ENCODE measurements at regions not wholly inside any gene's neighbourhood (a gene's known extent, or its start where the extent isn't known, plus 50 kb on each side); places are given as distances from the start of the nearest gene placed in this dataset.

GRCh38 chr5:76030343-76030742, 52.8 kb upstream of the SV2C start:
- DNase-seq (ENCODE audit: low read depth): no peak

GRCh38 chr5:76029739-76030138, 53.4 kb upstream of the SV2C start:
- DNase-seq (ENCODE audit: low read depth): no peak

- no peak for DNase-seq (ENCODE audit: low read depth)
Measured at GRCh38 chr5:76025790-76026189, 57.4 kb upstream of the SV2C start.

DNA sequence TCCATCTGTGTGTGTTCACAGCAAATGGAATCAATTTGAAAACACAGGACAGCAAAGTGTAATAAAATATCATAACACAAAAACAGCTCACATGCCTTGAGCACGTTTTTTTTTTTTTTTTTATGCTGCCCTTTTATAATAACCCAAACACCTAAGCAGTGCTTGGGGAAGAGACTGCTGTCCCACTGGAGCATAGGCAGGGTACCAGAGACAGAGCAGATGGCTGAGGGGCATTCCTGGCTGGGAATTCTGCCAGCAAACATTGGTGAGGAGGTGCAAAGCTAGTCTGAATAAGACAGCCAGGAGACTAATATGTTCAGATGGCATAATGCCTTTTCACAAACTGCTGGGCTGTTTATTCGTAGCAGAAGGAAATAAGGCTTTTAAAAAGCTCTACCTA, 58.1 kb upstream of the SV2C start:
- DNase-seq (ENCODE audit: low read depth): no peak

GRCh38 chr5:76022611-76023010, 60.6 kb upstream of the SV2C start:
- DNase-seq (ENCODE audit: low read depth): no peak

- DNase-seq (ENCODE audit: low read depth): no peak
Measured at GRCh38 chr5:76021936-76022584, 61.1 kb upstream of the SV2C start.

- no peak for DNase-seq (ENCODE audit: low read depth)
Measured at GRCh38 chr5:76016258-76016657, 66.9 kb upstream of the SV2C start.

DNA sequence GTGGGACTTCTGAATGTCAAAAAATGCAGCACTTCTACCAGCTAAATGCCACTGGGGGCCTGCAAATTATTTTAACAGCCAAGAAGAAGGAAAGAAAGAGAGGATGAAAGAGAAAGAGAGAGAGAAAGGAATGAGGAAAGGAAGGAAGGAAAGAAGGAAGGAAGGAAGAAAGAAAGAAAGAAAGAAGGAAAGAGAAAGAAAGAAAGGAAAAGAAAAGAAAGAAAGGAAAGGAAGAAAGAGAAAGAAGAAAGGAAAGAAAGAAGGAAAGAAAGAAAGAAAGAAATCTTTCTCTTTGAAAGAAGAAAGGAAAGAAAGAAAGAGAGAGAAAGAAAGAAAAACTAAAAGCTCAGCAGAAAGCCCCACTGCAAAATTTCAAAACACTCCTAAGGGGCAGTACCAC, 69.2 kb upstream of the SV2C start:
- no peak for DNase-seq (ENCODE audit: low read depth)

GRCh38 chr5:76007904-76008303, 75.3 kb upstream of the SV2C start:
- DNase-seq (ENCODE audit: low read depth): no peak

GRCh38 chr5:76000582-76000981, 82.6 kb upstream of the SV2C start:
- DNase-seq (ENCODE audit: low read depth): no peak

- no peak for DNase-seq (ENCODE audit: low read depth)
Measured at GRCh38 chr5:75993643-75994520, 89.3 kb upstream of the SV2C start.

GRCh38 chr5:75993183-75993582, 90.0 kb upstream of the SV2C start:
- no peak for DNase-seq (ENCODE audit: low read depth)

DNA sequence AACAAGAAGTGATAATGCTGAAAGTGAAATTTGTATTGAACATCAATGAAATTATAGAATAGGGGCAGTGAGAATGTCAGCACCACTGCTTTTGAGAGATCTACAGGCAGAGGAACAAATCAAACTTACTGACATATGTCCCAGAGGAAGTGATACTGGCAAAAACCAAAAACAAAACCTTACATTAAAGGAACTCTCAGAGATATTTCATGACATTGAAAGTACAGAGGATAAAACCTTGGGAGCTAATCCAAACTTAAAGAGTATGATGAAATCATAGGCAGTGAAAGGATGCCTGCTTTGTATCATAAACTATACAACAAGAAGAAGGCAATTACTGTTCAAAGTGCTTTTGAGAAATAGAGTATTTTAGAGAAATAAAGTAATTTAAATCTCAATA, 90.4 kb upstream of the SV2C start:
- DNase-seq (ENCODE audit: low read depth): no peak

GRCh38 chr5:75985077-75985476, 98.1 kb upstream of the SV2C start:
- no peak for DNase-seq (ENCODE audit: low read depth)

GRCh38 chr5:75975496-75975895, 107.7 kb upstream of the SV2C start:
- no peak for DNase-seq (ENCODE audit: low read depth)

DNA sequence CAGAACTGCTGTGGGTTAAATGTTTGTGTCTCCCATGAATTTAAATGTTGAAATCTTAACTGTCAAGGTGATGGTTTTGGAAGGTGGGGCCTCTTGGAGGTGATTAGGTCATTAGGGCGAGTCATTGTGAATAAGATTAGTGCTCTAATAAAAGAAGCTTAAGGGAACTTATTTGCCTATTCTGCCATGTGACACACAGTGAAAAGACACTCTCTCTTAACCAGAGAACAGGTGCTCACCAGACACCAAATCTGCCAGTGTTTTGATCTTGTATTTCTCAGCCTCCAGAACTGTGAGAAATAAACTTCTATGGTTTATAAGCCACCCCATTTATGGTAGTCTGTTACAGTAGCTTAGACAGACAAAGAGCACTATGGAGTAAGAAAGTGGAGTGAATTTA, 117.9 kb upstream of the SV2C start:
- no peak for DNase-seq (ENCODE audit: low read depth)

- no peak for DNase-seq (ENCODE audit: low read depth)
Measured at GRCh38 chr5:75964008-75964407, 119.2 kb upstream of the SV2C start.

DNA sequence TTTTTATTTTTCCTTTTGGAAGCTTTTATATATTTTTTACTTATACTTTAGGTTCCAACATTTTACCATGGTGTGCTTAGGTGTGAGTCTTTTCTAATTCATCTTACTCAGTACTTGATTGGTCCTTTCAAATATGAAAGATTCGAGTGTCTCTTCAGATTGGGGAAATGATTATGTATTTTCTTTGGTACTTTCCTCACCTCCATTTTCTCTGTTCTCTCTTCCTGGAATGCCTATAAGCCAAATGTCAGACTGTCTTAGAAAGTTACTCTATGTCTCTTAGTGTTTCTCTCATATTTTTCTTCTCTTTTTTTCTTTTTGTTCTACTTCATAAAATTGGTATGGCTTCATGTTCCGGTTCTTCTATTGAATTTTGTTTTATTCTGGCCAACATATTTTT, 119.6 kb upstream of the SV2C start:
- no peak for DNase-seq (ENCODE audit: low read depth)

DNA sequence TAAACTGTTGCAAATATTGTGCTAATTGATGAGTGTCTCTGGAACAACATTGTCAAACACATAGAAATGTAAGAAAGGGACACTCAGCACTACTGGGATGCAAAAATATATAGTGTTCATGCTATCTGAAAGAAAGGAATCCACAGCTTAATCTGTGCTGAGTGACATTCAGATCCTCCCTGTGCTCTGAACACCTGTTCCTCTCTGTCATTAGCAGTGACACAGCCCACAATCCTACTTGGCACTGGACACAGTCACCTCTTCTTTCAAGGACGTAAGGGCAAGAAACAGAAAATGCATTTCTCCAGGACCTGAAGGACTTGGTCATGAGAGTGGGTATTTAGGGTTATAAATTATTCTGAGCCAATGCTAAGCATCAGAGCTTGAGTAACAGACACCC, 121.4 kb upstream of the SV2C start:
- no peak for DNase-seq (ENCODE audit: low read depth)

DNA sequence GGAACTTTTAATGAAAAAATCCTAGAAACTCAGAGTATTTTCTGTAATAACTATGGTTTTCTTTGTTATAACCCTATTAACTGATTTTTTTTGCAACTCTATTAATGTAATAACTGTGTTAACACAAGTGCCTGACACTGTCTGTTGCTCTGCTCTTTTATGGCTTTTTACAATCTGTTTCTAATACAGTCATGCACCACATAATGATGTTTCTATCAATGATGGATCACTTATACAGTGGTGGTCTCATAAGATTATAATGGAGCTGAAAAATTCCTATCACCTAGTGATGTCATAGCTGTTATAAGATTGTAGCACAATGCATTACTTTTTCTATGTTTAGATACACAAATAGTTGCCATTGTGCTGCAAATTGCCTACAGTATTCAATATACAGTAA, 123.1 kb upstream of the SV2C start:
- no peak for DNase-seq (ENCODE audit: low read depth)

DNA sequence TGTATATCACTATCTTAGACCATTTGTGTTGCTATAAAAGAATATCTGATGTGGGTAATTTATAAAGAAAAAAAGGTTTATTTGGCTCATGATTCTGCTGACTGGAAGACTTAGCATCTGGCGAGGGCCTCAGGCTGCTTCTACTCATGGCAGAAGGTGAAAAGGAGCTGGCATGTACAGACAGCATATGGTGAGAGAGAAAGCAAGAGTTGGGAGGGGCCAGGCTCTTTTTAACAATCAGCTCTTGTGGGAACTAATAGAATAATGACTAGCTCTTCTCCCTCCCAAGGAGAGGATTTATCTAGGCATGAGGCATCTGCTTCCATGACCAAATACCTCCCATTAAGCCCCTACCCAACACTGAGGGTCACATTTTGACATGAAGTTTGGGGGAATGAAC, 130.2 kb upstream of the SV2C start:
- DNase-seq (ENCODE audit: low read depth): no peak

DNA sequence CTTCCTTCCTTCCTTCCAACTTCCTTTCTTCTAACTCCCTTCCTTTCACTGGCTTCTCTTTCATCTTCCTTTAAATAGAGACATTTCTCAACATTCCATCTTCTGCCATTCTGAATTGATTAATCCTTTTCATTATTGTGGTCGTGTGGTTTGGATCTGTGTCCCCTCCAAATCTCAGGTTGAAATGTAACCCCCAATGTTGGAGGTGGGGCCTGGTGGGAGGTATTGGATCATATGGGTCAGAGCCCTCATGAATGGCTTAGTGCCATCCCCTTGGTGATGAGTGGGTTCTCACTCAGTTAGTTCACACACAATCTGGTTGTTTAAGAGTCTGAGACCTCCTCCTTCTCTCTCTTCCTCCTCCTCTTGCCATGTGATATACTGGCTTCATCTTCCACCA, 130.9 kb upstream of the SV2C start:
- no peak for DNase-seq (ENCODE audit: low read depth)

GRCh38 chr5:75951716-75952115, 131.5 kb upstream of the SV2C start:
- no peak for DNase-seq (ENCODE audit: low read depth)

- no peak for DNase-seq (ENCODE audit: low read depth)
Measured at GRCh38 chr5:75951158-75951557, 132.0 kb upstream of the SV2C start.
